Loucy (cell line): ENCODE measurements at regions not wholly inside any gene's neighbourhood (a gene's known extent, or its start where the extent isn't known, plus 50 kb on each side); places are given as distances from the start of the nearest gene placed in this dataset.

Experiments
- H2AFZ ChIP-seq: fragments of 200-600 bp; sonication (generic); 2 replicates; pipeline ENCODE4 v1.6.0; 2016; ENCODE audit warnings: antibody characterized with exemption, mild to moderate bottlenecking, low read length, moderate library complexity
- H3F3A ChIP-seq: fragments of 200-600 bp; 2 replicates; pipeline ENCODE4 v1.6.0; 2016; ENCODE audit warnings: antibody characterized with exemption, low read depth, mild to moderate bottlenecking
- H3K27me3 ChIP-seq: fragments of 200-600 bp; sonication (generic); 2 replicates; pipeline ENCODE4 v1.6.1; 2014; ENCODE audit warnings: low read length, mild to moderate bottlenecking; ENCODE audit not compliant: insufficient read depth, poor library complexity, severe bottlenecking
- H3K36me3 ChIP-seq: fragments of 200-600 bp; sonication (generic); 2 replicates; pipeline ENCODE4 v1.6.1; 2016; ENCODE audit warnings: low read length; ENCODE audit not compliant: insufficient read depth
- H3K4me1 ChIP-seq: fragments of 200-600 bp; sonication (generic); 2 replicates; pipeline ENCODE4 v1.5.1; 2014; ENCODE audit warnings: low read length, mild to moderate bottlenecking; ENCODE audit not compliant: insufficient read depth, poor library complexity, severe bottlenecking
- H3K4me2 ChIP-seq: fragments of 200-600 bp; sonication (generic); 2 replicates; pipeline ENCODE4 v1.6.0; 2014; ENCODE audit warnings: antibody characterized with exemption, low read length, low read depth, mild to moderate bottlenecking; ENCODE audit not compliant: poor library complexity, severe bottlenecking
- H3K4me3 ChIP-seq: fragments of 200-600 bp; sonication (generic); 2 replicates; pipeline ENCODE4 v1.5.1; 2014; ENCODE audit warnings: low read length, mild to moderate bottlenecking, mixed read lengths; ENCODE audit not compliant: poor library complexity, severe bottlenecking
- H3K79me2 ChIP-seq: fragments of 200-600 bp; sonication (generic); 2 replicates; pipeline ENCODE4 v1.6.1; 2014; ENCODE audit warnings: low read length; ENCODE audit not compliant: insufficient read depth
- H3K9ac ChIP-seq: fragments of 200-600 bp; sonication (generic); 2 replicates; pipeline ENCODE4 v1.6.0; 2014; ENCODE audit warnings: mild to moderate bottlenecking, low read depth, low read length, moderate library complexity; ENCODE audit not compliant: poor library complexity, severe bottlenecking
- H3K9me2 ChIP-seq: fragments of 200-600 bp; sonication (generic); replicated peaks from 2 replicates; pipeline ENCODE4 v1.6.1; 2016; ENCODE audit warnings: low read depth, low read length, mixed read lengths
- H3K9me3 ChIP-seq: fragments of 200-600 bp; sonication (generic); 2 replicates; pipeline ENCODE4 v1.6.1; 2014; ENCODE audit warnings: mild to moderate bottlenecking, antibody characterized with exemption, low read length, low read depth; ENCODE audit not compliant: insufficient read depth
- H4K20me1 ChIP-seq: fragments of 200-600 bp; sonication (generic); 2 replicates; pipeline ENCODE4 v1.6.0; 2014; ENCODE audit warnings: antibody characterized with exemption, low read length, mild to moderate bottlenecking; ENCODE audit not compliant: insufficient read depth, poor library complexity, severe bottlenecking
- EZH2phosphoT487 ChIP-seq: fragments of 200-600 bp; IDR thresholded peaks from 2 replicates; pipeline ENCODE4 v1.6.1; 2018; ENCODE audit warnings: antibody characterized with exemption, mild to moderate bottlenecking, moderate library complexity, borderline replicate concordance
- TF ChIP-seq, protein P1 (sequence below): fragments of 200-600 bp; sonication (generic); conservative IDR thresholded peaks from 2 replicates; pipeline ENCODE4 v1.5.1; 2014; ENCODE audit warnings: mild to moderate bottlenecking, antibody characterized with exemption, low read length

GRCh38 chr14:42002141-42002540, 395.5 kb downstream of the LRFN5 start:
- Histone ChIP-seq H3K9me3 (no peaks in the 10 kb centered on the region), H3F3A (no peaks in the 10 kb centered on the region), H2AFZ (no peak overlapping the region), H3K27me3 (no peaks in the 10 kb centered on the region), H3K4me2 (no peak overlapping the region), H3K4me1 (no peaks in the 10 kb centered on the region), H3K36me3 (no peaks in the 10 kb centered on the region), H3K9me2 (no peaks in the 10 kb centered on the region), H3K79me2 (no peaks in the 10 kb centered on the region), H4K20me1 (no peaks in the 10 kb centered on the region), H3K9ac (no peak overlapping the region), H3K4me3 (no peak overlapping the region)
- TF ChIP-seq, protein P1, sequence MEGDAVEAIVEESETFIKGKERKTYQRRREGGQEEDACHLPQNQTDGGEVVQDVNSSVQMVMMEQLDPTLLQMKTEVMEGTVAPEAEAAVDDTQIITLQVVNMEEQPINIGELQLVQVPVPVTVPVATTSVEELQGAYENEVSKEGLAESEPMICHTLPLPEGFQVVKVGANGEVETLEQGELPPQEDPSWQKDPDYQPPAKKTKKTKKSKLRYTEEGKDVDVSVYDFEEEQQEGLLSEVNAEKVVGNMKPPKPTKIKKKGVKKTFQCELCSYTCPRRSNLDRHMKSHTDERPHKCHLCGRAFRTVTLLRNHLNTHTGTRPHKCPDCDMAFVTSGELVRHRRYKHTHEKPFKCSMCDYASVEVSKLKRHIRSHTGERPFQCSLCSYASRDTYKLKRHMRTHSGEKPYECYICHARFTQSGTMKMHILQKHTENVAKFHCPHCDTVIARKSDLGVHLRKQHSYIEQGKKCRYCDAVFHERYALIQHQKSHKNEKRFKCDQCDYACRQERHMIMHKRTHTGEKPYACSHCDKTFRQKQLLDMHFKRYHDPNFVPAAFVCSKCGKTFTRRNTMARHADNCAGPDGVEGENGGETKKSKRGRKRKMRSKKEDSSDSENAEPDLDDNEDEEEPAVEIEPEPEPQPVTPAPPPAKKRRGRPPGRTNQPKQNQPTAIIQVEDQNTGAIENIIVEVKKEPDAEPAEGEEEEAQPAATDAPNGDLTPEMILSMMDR: no peak
- TF ChIP-seq EZH2phosphoT487: no peak

DNA sequence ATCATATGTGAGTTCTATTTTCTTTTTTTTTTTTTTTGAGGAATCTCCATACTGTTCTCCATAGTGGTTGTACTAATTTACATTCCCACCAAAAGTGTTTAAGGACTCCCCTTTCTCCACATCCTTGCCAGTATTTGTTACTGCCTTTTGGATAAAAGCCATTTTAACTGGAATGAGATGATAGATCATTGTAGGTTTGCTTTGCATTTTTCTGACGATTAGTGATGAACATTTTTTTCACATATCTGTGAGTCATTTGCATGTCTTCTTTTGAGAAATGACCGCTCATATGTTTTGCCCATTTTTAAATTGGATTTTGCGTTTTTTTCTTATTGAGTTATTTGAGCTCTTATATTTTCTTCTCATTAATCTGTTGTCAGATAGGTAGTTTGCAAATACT, 394.8 kb downstream of the LRFN5 start:
- H3K4me3 ChIP-seq: no peak overlapping the region
- no peak overlapping the region for H3K4me2 ChIP-seq
- no peak overlapping the region for H2AFZ ChIP-seq
- no peaks in the 10 kb centered on the region for H3K9me2 ChIP-seq
- no peaks in the 10 kb centered on the region for H3K79me2 ChIP-seq
- no peaks in the 10 kb centered on the region for H3K27me3 ChIP-seq
- H3K9ac ChIP-seq: no peak overlapping the region
- H3K36me3 ChIP-seq: no peaks in the 10 kb centered on the region
- H3K4me1 ChIP-seq: no peaks in the 10 kb centered on the region
- no peaks in the 10 kb centered on the region for H4K20me1 ChIP-seq
- no peaks in the 10 kb centered on the region for H3F3A ChIP-seq
- H3K9me3 ChIP-seq: no peaks in the 10 kb centered on the region
- TF ChIP-seq EZH2phosphoT487: no peak
- TF ChIP-seq, protein P1: no peak

- no peak overlapping the region for H3K9ac ChIP-seq
- H3K4me1 ChIP-seq: no peaks in the 10 kb centered on the region
- H2AFZ ChIP-seq: no peak overlapping the region
- no peak overlapping the region for H3K4me3 ChIP-seq
- no peaks in the 10 kb centered on the region for H3K9me3 ChIP-seq
- TF ChIP-seq EZH2phosphoT487: no peak
- TF ChIP-seq, protein P1: no peak
- H3K4me2 ChIP-seq: no peak overlapping the region
- H4K20me1 ChIP-seq: no peaks in the 10 kb centered on the region
- no peaks in the 10 kb centered on the region for H3K79me2 ChIP-seq
- H3K36me3 ChIP-seq: no peaks in the 10 kb centered on the region
- H3K9me2 ChIP-seq: no peaks in the 10 kb centered on the region
- H3K27me3 ChIP-seq: no peaks in the 10 kb centered on the region
- no peaks in the 10 kb centered on the region for H3F3A ChIP-seq
These were observed 393.8 kb downstream of the LRFN5 start for GRCh38 chr14:42000450-42000849.
